ENCODE measurements at regions not wholly inside any gene's neighbourhood (a gene's known extent, or its start where the extent isn't known, plus 50 kb on each side); places are given as distances from the start of the nearest gene placed in this dataset.

DNA sequence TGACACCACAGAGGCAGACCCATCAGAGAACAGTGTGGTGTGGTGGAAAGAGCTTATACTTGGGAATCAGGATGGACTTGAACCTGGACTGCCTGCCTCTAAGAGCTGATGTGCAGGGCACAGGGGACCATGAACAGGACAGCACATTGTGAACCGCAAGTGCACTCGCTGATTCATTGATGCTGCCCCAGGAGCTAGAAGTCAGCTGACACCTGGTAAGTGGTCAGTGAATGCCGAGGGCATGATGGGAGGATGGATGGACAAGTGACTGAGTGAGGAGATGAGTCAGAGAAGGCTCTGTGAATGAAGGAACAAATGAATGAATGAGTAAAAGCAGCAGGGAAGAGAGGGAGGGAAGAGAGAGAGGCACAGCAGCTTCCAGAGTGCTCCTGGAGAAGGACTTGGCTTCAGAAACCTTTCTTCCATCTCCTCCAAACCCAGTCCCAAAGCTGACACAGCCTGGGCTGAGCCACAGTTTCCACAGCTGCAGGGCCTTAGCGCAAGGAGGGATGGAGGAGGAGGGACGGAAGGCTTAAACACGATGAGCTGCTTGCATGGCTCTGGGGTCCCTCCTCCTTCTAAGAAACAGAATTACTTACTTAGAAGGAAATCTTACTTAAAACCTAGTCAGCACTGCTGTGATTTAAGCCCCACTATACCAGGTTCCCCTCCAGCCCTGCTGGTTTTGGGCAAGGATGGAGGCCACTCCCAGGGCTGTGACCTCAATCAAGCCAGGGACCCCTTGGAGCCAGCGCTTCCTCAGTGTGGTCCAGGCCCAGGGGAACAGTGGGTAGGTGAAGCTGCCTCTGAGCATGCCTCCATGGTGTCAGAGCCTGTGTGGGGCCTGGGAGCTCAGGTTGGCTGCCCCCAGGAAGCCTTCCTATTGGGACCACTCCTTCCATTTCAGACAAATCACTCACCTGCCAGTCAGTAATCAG, 184.6 kb downstream of the TMEM132E start:
- TF ChIP-seq, protein P1, sequence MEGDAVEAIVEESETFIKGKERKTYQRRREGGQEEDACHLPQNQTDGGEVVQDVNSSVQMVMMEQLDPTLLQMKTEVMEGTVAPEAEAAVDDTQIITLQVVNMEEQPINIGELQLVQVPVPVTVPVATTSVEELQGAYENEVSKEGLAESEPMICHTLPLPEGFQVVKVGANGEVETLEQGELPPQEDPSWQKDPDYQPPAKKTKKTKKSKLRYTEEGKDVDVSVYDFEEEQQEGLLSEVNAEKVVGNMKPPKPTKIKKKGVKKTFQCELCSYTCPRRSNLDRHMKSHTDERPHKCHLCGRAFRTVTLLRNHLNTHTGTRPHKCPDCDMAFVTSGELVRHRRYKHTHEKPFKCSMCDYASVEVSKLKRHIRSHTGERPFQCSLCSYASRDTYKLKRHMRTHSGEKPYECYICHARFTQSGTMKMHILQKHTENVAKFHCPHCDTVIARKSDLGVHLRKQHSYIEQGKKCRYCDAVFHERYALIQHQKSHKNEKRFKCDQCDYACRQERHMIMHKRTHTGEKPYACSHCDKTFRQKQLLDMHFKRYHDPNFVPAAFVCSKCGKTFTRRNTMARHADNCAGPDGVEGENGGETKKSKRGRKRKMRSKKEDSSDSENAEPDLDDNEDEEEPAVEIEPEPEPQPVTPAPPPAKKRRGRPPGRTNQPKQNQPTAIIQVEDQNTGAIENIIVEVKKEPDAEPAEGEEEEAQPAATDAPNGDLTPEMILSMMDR (IDR thresholded peaks at IDR 0.05): no peak
- TF ChIP-seq POLR2A (IDR thresholded peaks at IDR 0.05) (no peak), EP300 (IDR thresholded peaks at IDR 0.05) (no peak)

Measured in tibial nerve (tissue), 4 donors.